GM19452 (cell line): ENCODE measurements at regions not wholly inside any gene's neighbourhood (a gene's known extent, or its start where the extent isn't known, plus 50 kb on each side); places are given as distances from the start of the nearest gene placed in this dataset.

Experiments used
- ATAC-seq: cut with Tn5 transposase; IDR thresholded peaks from one replicate; pipeline ENCODE4 v1.9.1; 2021; ENCODE audit not compliant: unreplicated experiment

DNA sequence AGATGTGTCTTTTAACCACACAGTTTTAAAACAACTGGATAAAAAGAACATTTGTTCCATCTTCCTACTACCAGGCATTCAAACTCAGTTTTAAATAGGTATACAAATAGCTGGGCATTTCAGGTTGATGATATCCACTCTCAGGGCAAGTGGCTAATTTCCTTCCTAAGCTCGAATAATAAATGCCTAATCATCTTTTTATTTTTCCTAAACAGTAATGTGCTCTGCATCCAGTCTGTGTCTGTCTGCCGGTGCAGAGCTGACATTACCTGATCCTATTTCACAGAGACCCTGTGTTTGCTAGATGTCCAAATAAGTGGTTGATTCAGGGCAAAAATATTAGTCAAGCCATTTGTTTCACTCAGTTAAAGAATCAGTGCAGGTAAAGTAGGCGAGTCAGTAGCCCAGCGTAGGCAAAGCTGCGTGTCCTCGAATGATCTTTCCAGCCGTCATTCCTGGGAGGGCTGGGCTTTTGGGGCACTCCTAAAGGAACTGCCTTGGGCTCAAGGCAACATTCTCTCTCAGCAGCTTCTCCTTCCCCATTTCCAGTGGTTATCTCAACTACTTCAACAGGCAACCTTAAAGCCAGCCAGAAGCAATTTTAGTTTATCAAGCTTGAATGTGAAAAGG is 74.2 kb upstream of the BMP2 start:
- ATAC-seq = no peak

DNA sequence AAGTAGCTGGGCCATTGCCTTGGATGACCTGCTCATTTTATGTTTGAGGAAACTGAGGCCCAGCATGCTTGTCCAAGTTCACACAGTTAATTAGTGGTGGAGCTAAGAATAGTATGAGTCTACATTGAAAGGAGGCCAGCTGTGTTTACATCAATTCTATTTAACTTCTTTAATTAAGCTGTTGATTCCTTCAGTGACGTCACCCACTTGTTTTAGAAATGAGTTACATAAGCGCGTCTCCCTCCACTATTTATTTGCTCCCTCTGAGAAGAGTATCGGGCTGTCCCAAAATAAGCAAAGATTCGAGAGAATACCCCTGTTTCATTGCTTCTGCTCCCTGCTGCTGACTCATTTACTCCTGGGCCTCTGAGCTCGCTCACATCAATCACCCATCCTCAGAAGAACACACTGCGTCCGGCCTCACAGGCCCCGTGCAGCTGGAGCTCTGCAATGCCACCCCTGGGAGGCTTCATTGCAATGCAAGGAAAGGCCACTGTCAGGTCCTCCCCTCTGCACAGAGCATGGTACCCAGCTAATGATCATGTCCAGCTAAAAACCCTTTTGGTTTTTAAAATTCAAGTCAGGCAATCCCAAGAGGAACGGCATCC is 74.8 kb upstream of the BMP2 start:
- ATAC-seq = no peak

DNA sequence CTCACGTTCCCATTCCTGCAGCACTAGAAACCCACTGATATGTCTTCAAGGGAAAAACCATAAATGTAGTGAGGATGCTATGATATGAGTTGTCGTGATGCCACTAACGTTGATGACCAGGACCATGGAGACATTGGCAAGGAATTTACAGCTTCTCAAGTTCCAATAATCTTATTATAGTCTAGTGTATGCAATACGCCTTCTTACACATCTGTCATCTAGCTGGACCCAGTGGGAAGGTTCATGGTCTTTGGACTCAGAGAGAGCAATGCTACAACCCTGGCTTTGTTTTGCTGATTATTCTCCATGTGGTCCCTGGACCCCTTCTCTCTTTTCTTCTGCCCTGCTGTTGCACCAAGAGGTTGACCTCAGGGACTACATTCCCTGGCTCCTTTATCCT is 76.0 kb upstream of the BMP2 start:
- no peak for ATAC-seq

DNA sequence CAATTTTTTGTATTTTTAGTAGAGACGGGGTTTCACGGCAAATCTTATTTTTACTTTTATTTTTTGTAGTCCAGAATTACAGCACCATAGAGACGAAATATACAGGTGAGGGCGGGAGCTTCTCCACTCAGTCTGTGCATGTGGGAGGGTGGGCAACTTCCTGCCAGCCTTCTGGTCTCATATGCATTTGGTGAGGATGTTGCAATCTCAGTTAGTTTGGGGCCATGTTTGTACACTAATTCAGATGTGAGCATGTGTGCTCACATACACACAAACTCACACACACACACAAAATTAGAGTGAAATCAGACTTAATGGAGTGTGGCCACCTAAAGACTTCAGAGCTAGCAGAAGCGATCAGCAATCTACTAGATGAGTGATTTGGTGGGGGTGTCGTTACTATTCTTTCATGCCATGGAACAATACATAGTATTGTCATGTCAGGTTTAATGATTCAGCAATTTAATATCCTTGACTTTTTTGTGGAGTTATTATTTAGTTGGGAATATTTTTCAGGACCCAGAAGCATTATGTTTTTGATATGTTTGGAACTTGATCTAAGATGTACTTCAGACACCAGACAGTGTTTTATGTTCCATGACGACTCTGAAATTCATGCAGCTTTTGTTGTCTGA is 78.0 kb upstream of the BMP2 start:
- no peak for ATAC-seq

DNA sequence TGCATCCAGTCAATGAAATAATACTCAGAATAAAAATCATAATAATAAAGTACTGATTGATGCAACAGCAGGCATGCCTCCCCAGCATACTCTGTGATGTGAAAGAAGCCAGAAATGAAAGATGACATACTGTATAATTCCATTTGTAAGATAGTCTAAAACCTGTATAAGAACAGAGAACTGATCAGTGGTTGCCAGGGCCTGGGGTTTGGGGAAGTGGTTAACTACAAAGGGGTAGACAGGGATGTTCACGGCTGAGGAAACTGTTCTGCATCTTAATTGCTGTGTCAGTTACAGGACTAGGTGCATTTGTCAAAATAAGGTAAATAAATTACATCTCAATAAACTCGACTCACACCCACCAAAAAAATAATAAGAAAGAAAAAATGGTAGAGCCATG is 81.3 kb upstream of the BMP2 start:
- ATAC-seq = no peak

DNA sequence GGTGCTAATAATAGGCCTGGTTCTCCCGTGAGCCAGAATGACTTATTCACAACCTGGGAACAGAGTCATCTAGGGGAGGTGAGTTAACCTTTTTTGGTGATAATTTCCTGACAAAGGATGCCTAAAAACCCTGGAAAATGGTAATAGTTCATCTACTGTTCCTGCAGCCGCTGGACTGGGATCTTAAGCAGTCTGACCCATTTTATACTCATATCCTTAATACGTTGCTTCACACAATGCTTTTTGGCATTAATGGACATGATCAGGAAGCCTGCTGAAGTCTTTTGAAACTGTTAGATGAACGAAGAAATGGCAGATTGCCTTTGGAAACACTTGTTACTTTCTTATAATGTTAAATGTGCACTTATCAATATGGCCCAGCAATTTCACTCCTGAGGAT is 81.9 kb upstream of the BMP2 start:
- ATAC-seq = no peak

DNA sequence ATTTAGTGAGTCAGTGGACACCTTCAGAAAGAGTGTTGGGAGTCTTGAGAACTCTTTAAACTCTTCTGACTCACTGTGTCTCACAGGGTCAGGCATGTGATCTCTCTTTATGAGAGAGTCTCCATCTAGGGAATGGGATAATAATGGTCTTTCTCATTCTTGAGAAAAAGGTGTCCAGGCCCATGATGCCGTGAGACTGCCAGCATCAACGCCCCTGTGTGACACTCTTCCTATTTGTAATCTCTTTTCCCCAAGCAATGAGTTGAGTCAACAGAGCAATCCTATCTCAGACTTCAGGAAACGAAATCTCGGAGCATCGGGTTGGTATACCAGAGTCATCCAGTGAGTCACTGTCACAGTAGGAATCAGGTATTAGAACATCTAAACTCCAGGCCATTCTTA is 82.3 kb upstream of the BMP2 start:
- ATAC-seq = no peak

DNA sequence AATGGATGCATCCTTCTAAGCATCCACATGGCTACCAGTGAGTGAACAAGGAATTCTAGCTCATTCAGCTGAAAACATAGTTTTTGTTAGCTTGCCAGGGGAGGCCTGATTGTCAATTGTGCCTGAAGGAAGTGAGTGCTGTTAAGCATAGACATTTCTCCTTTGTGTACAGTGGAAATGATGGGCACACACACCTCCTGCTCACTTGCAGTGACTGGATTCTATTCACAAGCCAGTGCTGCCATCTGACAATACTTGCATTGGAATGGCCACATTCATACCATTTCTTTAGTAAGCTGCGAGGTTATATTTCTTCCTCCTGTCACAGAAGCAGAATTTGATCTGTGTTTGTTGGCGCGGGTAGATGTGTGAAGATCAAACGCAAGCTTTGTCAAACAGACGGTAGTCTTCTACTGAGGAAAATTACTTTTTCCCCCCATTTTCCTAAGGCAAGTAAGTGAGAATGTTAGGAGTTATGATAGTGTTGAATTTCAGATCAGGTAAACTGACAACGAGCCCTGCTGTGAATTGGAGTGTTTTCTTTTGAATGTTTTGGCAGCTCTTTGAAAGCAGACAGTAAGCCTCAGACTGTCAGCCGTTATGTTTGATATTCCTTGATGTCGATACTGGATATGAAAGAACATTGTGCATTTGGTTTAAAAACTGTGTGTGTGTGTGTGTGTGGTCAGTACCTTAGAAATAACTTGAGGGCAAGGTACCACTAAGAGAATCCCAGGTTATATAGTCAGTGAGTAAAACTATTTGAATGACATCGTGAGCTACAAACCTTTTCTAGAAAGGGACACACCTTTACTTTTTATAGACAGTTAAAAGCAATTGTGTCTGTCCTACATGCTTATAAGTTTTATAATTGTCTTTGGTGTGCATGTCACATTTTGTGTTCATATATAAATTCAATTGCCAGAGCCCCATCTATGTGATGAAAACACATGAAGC is 84.2 kb upstream of the BMP2 start:
- no peak for ATAC-seq

DNA sequence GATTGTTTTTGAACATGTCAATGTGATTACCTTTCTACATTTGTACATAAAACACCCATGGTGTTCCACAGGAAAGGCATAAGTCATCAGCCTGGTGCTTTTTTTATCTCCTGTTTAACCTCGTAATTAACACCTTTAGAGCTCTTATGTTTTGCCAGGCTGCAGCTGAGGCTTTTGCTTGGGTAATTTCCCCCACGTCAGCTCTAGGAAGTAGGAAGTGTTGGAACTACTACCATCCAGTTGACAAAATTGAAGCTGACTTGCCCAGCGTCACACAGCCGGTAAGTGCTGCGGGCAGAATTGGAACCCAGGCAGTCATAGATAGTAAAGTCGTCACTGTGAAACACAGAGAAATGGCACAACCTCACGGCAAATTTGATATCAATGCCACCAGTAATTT is 86.6 kb upstream of the BMP2 start:
- ATAC-seq = no peak

DNA sequence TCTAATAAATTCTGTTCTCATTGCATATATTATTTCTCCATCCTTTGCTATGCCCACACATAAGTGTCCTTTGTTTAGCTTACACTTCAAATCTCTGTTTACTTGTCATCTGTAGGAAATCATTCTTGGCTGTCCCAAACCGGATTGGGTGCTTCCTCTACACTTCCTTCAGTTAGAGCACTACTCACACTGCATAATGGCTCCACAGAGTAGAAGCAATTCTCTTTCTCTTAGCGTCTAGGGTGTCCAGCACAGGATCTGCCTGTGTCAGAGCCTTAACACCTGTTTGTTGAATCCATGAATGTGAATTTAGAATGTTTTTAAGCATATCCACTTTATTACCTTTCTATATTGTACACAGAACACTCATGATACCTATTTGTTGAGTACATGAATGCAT is 87.0 kb upstream of the BMP2 start:
- ATAC-seq = no peak

DNA sequence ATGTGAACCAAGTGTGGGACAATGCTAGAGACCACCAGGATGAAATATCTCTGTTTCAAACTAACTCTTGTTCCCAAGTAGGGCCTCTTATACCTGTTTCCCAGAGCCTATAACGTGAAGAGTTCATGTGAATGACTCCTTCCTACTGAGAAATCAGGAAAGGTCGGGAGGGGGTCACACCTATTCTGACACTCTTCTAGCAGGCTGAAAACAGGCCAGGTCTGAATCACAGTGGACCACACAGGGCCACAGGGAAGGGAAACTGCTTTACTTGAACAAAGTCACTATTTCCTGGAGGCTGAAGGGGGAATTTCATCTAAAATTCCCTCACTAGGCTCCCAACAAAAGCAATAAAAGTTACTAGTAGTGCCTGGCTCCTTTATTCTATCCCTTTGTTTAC is 88.4 kb upstream of the BMP2 start:
- no peak for ATAC-seq

DNA sequence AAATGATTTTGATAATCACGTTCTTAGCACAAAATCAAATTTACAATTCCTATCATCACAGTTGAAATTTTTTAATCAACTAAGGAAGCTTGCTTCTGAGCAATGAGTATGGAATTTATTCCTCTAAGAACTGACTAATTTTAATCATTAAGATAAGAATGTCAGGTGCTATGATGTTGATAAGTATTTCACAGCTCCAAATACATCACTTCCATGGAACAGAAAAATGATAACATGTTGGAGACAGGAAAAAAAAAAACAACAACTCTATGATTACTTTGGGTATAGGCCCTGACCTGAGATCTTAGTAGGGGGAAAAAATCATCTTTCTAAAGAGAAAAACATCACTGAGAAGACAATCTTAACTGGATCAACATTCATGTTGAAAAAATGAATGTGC is 89.4 kb upstream of the BMP2 start:
- ATAC-seq = no peak

DNA sequence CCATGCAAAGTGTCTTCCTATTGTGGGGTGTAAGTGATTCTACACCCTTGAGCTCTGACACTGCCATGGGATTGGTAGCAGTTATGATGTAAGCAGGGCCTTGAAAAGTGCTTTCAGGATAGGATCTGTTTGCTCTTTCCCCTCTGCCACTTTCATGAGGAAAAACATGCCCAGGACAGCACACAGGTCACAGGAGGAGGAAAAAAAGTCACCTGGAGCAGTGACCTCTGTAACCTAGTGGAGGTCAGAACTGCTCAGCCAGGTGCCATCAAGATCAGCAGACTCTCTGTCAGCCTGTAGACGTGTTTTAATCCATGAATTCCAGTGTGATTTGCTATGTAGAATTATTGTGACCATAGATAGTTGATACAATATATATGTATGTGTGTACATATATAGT is 92.7 kb upstream of the BMP2 start:
- ATAC-seq = no peak

DNA sequence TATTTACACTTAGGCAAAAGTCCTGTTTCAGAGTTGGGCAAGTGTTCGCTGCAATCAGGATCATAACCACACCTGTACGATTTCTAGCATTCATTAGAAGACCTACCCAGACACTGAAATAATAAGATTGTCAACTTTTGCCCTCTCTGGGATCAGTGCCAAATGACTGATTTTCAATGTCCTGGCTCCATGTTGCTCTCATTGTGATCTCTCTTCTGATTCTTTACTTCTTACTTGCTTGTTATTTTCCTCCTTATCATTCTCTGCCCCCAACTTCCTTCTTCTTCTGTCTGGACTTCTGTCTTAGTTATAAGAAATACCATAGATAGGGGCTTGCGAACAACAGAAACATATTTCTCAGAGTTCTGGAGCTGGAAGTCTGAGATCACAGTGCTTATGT is 94.4 kb upstream of the BMP2 start:
- ATAC-seq = no peak

DNA sequence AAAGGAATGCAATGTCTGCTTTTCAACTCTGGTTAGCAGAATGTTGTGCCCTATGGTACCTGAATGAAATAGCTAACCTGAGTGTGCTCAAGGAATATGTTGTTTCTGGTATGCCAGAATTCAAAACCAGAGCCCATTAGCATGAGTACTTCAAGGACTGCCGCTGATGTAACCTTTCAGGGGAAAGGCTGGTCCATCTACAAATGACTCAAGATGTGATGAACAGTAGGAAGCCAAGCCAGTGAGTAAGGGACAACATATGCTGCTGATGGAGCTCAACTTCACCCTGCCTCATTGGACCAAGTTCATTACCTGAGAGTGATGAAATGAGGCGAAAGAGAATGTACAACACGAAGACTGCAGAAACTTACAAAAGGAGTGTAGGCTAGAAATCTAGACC is 95.7 kb upstream of the BMP2 start:
- ATAC-seq = no peak

DNA sequence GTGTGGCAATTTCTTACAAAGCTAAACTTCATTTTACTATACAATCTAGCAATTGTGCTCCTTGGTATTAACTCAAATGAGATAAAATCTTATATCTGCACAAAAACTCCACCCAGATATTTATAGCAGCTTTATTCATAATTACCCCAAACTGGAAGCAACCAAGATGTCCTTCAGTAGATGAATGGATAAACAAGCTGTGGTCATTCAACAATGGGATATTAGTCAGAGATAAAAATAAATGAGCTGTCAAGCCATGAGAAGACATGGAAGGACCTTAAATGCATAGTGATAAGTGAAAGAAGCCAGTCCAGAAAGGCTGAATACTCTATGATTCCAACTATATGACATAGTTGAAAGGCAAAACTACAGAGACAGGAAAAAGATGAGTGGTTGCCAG is 98.9 kb upstream of the BMP2 start:
- ATAC-seq = no peak

DNA sequence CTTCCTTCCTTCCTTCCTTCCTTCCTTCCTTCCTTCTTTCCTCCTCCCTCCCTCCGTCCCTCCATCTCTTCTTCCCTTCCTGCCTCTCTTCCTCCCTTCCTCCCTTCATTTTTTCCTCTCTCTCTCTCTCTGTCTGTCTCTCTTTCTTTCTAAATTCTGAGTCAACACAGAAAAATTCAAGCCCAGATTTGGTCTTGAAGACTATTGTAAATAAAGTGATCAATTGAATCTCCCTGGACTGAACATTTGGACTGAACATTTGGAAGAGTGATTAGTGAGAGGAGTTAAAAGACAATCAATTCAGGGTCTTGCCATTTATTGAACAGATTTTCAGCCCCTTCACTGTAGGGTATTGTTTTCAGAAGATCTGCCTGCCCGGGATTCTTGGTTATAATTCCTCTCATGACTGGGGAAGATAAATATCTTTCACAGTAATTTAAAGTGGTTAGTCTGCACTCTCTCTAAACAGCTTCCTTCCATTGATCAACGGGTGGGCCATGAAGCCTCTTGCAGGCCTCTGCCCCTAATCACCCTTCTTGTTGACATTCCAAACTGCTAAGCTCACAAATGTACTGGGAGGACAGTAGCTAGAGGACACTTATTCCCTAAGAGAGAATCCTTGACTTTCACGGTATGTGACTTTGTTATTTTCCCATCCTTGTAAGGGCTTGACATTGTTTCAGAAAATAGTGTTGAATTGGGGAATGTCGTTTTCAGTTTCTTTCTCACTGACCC is 101.7 kb upstream of the BMP2 start:
- ATAC-seq = no peak

DNA sequence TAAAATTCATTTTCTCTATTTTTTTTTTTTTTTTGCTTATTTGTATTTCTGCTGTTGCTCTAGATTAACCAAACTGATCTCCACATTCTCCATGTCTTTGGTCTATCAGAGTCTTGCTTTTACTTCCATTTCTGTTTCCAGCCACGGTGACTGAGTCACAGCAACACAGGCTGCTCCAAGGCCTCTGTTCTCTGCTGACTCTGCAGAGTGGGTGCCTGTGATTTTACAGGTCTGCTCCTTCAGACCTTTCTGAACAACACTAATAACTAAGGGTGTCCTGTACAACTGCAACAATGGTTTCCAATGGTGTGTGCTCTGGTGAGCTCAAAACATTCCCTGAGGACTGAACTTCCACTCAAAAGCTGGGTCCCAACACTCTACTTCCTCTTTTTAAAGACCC is 102.3 kb upstream of the BMP2 start:
- ATAC-seq = no peak

DNA sequence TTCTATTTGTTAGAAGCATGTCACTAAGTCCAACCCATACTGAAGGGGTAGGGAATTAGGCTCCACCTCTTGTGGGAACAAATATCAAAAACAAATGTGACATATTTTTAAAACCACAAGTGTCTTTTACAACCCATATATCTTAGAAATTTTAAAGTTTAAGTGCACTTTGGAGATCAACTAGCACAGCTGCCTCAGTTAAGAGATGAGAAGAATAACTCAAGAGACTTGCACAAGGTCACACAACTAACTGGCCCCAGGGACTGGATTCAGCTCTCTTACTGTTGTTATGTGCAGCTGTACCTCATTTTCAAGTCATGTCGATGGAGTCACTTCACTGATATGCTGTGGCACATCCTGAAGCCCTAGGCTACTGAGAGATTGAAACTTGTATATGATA is 102.9 kb upstream of the BMP2 start:
- ATAC-seq = no peak

DNA sequence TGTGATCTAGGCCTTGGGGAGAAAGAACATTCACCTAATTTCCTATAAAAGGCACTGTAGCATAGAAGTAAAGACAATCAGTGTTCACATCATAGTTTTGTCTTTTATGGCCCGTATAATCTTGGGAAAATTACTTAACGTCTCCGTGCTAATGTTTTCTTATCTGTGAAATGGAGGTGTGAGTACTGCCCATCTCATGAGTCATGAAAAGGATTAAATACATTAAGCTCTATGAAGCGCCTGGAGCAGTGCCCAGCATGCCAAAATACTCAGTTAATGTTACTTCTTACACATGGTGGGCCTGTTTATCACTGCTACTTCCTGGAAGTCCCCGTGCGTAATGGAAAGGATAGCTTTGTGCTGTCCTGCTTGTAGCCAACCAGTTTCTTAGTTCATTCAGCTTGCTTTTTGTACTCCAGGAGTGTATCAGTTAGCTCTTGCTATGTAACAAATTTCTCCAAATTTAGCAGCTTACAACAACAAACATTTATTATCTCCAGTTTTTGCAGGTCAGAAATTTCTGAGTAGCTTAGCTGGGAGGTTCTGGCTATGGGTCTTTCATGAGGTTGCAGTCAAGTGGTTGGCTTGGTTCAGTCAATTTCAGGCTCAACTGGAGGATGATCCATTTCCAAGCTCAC is 103.6 kb upstream of the BMP2 start:
- no peak for ATAC-seq

DNA sequence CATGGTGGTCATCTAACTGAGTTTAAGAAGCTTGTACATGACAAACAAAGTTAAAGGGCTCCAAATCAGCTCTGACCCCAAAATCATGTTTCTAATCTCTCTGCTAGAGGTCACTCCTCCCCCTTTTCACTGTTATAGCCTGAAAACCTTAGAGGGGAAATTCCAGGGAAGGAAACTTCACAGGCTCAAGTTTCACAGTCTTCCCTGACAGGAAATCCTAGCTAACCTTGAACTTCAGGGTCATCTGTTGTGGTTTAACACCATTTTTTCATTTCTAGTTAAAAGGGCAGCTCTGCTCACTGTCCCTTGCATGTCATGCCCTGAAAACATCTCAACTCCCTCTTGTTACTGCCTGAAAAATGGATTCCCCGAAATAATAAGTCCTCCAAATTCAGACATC is 104.4 kb upstream of the BMP2 start:
- peak; percentile 62 for ATAC-seq
